ENCODE measurements at regions not wholly inside any gene's neighbourhood (a gene's known extent, or its start where the extent isn't known, plus 50 kb on each side); places are given as distances from the start of the nearest gene placed in this dataset.

DNA sequence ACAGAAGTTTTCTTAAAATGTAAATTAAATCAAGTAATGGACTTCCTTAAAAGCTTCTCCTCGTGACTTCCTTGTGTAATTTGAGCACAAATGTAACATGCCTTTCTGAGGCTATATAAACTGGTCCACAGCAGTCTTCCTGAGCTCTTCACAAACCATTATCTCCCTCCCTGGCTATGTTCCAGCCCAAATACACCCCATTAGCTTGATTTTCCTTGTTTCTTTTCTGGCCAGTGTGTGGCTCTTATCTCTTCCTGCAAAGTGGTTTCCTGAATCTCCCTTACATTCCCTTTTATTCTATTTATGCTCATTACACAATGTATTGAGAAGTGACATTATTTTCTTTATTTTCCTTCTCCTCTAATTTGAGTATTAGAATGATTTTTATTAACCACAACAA, 1085.3 kb upstream of the PCDH10 start:
- TF ChIP-seq CTCF (conservative IDR thresholded peaks at IDR 0.05; ENCODE audit: low read length), result no peak
- no peak for TF ChIP-seq EZH2phosphoT487 (IDR thresholded peaks at IDR 0.05; ENCODE audit: borderline replicate concordance)

Measured in Loucy (cell line).